ENCODE measurements at regions not wholly inside any gene's neighbourhood (a gene's known extent, or its start where the extent isn't known, plus 50 kb on each side); places are given as distances from the start of the nearest gene placed in this dataset.

DNA sequence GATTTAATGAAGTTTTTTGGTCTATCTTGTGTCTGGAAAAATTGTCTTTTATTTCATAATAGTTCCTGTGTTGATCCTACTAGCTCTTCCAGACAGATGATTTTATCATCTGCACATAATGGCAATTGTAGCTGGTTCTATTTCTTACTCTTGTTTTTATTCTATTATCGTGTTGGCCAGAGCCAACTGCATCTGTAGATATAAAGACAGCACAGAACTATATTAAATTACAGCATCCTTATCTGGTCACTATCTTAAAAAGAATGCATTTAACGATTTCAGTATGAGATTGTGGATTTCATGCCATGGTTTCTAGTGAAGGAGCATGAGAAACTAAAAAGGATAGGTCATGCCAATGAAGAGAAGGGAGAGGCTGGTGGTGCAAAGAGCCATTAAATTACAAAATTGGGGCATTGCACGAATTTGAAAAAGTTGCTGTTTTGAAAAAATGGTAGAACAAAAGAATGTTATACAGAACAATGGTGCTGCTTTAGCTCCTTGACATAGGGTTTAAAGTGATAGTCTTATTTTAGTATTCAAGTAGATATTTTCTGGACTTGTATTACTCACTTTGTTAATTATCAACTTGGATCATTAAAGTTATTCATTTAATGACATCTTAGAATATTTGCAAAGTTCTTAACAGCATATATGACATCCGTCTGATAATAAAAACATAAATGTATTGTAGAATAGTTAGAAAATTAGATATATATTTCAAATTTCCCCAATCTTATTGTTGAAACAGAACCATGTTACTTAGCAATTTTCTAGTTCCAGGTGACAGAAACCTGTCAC, 1250.3 kb downstream of the REEP3 start:
- TF ChIP-seq, protein P1, sequence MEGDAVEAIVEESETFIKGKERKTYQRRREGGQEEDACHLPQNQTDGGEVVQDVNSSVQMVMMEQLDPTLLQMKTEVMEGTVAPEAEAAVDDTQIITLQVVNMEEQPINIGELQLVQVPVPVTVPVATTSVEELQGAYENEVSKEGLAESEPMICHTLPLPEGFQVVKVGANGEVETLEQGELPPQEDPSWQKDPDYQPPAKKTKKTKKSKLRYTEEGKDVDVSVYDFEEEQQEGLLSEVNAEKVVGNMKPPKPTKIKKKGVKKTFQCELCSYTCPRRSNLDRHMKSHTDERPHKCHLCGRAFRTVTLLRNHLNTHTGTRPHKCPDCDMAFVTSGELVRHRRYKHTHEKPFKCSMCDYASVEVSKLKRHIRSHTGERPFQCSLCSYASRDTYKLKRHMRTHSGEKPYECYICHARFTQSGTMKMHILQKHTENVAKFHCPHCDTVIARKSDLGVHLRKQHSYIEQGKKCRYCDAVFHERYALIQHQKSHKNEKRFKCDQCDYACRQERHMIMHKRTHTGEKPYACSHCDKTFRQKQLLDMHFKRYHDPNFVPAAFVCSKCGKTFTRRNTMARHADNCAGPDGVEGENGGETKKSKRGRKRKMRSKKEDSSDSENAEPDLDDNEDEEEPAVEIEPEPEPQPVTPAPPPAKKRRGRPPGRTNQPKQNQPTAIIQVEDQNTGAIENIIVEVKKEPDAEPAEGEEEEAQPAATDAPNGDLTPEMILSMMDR (IDR thresholded peaks at IDR 0.05): no peak
- TF ChIP-seq POLR2A (IDR thresholded peaks at IDR 0.05): no peak

All from body of pancreas (tissue), 4 donors.